ENCODE measurements at regions not wholly inside any gene's neighbourhood (a gene's known extent, or its start where the extent isn't known, plus 50 kb on each side); places are given as distances from the start of the nearest gene placed in this dataset.

DNA sequence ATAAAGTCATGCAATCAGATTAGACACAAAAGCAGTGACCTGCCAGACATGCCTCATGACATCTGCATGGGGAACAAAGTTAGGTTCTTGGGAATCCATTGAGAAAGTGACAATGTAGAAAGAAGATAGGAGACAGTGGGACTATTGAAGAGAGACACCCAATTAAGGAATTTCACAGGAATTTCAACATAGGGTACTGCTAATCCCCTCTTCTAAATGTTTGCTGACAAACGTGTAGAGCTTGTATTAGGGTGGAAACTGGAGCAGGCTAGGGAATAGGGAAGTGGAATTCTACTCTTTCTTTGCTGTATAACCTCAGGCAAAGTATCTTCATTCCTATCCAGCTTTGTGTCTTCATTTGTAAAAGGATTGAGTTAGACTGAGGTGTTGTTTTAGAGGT is 409.4 kb upstream of the SASH1 start:
- no TSS peak for BruUV-seq (replicated peaks)
- no peak overlapping the region for H3K23ac ChIP-seq (ENCODE audit: low read depth, low read length)
- H3K56ac ChIP-seq (ENCODE audit: extremely low read depth, insufficient read depth, low read length), result no peak overlapping the region
- H2AFZ ChIP-seq (replicated peaks; ENCODE audit: low read length, poor library complexity), result no peak overlapping the region
- no peak overlapping the region for H3K27ac ChIP-seq (ENCODE audit: insufficient read depth, low read length)
- TF ChIP-seq FOS (IDR thresholded peaks at IDR 0.05; ENCODE audit: low read depth, low read length), result no peak
- no peak for TF ChIP-seq RCOR1 (IDR thresholded peaks at IDR 0.05; ENCODE audit: insufficient replicate concordance, low read length)
- no peak for TF ChIP-seq MAZ (IDR thresholded peaks at IDR 0.05; ENCODE audit: borderline replicate concordance, low read depth, low read length)
- no peak for TF ChIP-seq SMC3 (IDR thresholded peaks at IDR 0.05; ENCODE audit: low read depth, low read length)
- TF ChIP-seq, protein P1, sequence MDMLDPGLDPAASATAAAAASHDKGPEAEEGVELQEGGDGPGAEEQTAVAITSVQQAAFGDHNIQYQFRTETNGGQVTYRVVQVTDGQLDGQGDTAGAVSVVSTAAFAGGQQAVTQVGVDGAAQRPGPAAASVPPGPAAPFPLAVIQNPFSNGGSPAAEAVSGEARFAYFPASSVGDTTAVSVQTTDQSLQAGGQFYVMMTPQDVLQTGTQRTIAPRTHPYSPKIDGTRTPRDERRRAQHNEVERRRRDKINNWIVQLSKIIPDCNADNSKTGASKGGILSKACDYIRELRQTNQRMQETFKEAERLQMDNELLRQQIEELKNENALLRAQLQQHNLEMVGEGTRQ (IDR thresholded peaks at IDR 0.05; ENCODE audit: low read depth, low read length), result no peak
- no peak for TF ChIP-seq RFX5 (IDR thresholded peaks at IDR 0.05; ENCODE audit: low read depth, low read length)
- TF ChIP-seq NFE2L2 (IDR thresholded peaks at IDR 0.05; ENCODE audit: low read depth, low read length), result no peak
- no peak for TF ChIP-seq BHLHE40 (IDR thresholded peaks at IDR 0.05; ENCODE audit: low read depth, low read length)
- TF ChIP-seq, protein P2, sequence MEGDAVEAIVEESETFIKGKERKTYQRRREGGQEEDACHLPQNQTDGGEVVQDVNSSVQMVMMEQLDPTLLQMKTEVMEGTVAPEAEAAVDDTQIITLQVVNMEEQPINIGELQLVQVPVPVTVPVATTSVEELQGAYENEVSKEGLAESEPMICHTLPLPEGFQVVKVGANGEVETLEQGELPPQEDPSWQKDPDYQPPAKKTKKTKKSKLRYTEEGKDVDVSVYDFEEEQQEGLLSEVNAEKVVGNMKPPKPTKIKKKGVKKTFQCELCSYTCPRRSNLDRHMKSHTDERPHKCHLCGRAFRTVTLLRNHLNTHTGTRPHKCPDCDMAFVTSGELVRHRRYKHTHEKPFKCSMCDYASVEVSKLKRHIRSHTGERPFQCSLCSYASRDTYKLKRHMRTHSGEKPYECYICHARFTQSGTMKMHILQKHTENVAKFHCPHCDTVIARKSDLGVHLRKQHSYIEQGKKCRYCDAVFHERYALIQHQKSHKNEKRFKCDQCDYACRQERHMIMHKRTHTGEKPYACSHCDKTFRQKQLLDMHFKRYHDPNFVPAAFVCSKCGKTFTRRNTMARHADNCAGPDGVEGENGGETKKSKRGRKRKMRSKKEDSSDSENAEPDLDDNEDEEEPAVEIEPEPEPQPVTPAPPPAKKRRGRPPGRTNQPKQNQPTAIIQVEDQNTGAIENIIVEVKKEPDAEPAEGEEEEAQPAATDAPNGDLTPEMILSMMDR (conservative IDR thresholded peaks at IDR 0.05; ENCODE audit: low read depth, low read length), result no peak
- no peak for TF ChIP-seq MAFK (IDR thresholded peaks at IDR 0.05; ENCODE audit: low read depth, low read length)
- TF ChIP-seq RAD21 (IDR thresholded peaks at IDR 0.05; ENCODE audit: low read length), result no peak
- no peak for TF ChIP-seq MXI1 (IDR thresholded peaks at IDR 0.05; ENCODE audit: borderline replicate concordance, low read depth, low read length)
- no peak for TF ChIP-seq CEBPB (IDR thresholded peaks at IDR 0.05; ENCODE audit: low read depth, low read length)
- TF ChIP-seq CHD1 (IDR thresholded peaks at IDR 0.05; ENCODE audit: low read depth, low read length), result no peak
- TF ChIP-seq, protein P3, sequence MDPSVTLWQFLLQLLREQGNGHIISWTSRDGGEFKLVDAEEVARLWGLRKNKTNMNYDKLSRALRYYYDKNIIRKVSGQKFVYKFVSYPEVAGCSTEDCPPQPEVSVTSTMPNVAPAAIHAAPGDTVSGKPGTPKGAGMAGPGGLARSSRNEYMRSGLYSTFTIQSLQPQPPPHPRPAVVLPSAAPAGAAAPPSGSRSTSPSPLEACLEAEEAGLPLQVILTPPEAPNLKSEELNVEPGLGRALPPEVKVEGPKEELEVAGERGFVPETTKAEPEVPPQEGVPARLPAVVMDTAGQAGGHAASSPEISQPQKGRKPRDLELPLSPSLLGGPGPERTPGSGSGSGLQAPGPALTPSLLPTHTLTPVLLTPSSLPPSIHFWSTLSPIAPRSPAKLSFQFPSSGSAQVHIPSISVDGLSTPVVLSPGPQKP (IDR thresholded peaks at IDR 0.05; ENCODE audit: borderline replicate concordance, low read depth, low read length), result no peak
- no peak for TF ChIP-seq POLR2A (IDR thresholded peaks at IDR 0.05; ENCODE audit: low read depth, low read length)
- H3K4me2 ChIP-seq (ENCODE audit: low read depth, low read length), result no peak overlapping the region
- H2BK120ac ChIP-seq (ENCODE audit: low read depth, low read length), result no peak overlapping the region
- no peak overlapping the region for H3K18ac ChIP-seq (ENCODE audit: low read depth, low read length)
- H2AK9ac ChIP-seq (replicated peaks; ENCODE audit: low read depth, low read length, poor library complexity), result no peak overlapping the region
- POLR2A ChIA-PET (ENCODE audit: unreplicated experiment), result no interaction called here
- WGBS, 2 experiments (ENCODE audit: extremely low coverage in 2 of 2, insufficient read length in 1 of 2), result no CpG with 5 or more reads among the region's 1 CpG
- no peaks in the 10 kb centered on the region for H3K79me1 ChIP-seq (ENCODE audit: low read depth in 1 of 2, low read length in 2 of 2)
- CTCF ChIA-PET, result no interaction called here
- ATAC-seq (ENCODE audit: low read depth) (no peak), DNase-seq (no peak)
- intact Hi-C loops (cut with micrococcal nuclease) (no loop called here), dilution Hi-C loops (cut with HindIII; ENCODE audit: low sequenced_read_pairs, unreplicated experiment) (no loop called here), in situ Hi-C loops (cut with MboI; ENCODE audit: low sequenced_read_pairs) (no loop called here)
- no peak overlapping the region for H2BK20ac ChIP-seq (ENCODE audit: low read depth, low read length)
- H3K36me3 ChIP-seq (ENCODE audit: control insufficient read depth, insufficient read depth, low read length), result no peaks in the 10 kb centered on the region
- no peaks in the 10 kb centered on the region for H4K20me1 ChIP-seq (ENCODE audit: insufficient read depth, low read length)
- H4K5ac ChIP-seq (ENCODE audit: low read depth, low read length), result no peak overlapping the region
- no peak overlapping the region for H2AK5ac ChIP-seq (ENCODE audit: low read depth, low read length)
- no peak overlapping the region for H2BK5ac ChIP-seq (ENCODE audit: low read depth, low read length, poor library complexity, severe bottlenecking)
- H2BK15ac ChIP-seq (ENCODE audit: low read depth, low read length), result no peak overlapping the region
- no peak overlapping the region for H3K9ac ChIP-seq (ENCODE audit: low read depth, low read length)
- H3K27me3 ChIP-seq (ENCODE audit: control insufficient read depth, insufficient read depth, low read length), result no peaks in the 10 kb centered on the region; the same call in 1 of the 2 replicates
- H4K8ac ChIP-seq (ENCODE audit: low read depth in 2 of 2, low read length in 2 of 2), result no peak overlapping the region
- H3K9me3 ChIP-seq (ENCODE audit: control insufficient read depth, insufficient read depth, low read length), result no peaks in the 10 kb centered on the region
- H3K4me3 ChIP-seq (ENCODE audit: insufficient read depth, low read depth, low read length), result no peak overlapping the region
- H3K9me1 ChIP-seq (ENCODE audit: insufficient read depth, low read length), result no peaks in the 10 kb centered on the region
- no peaks in the 10 kb centered on the region for H3K4me1 ChIP-seq (ENCODE audit: control insufficient read depth, insufficient read depth, low read length)
- no peak overlapping the region for H4K91ac ChIP-seq (ENCODE audit: insufficient read depth, low read depth, low read length)
- H3K4ac ChIP-seq (ENCODE audit: low read depth, low read length), result no peak overlapping the region
- H3K14ac ChIP-seq (replicated peaks; ENCODE audit: low read depth, low read length), result no peak overlapping the region

Data from IMR-90 (cell line).